GM23338 (cell line): ENCODE measurements at regions not wholly inside any gene's neighbourhood (a gene's known extent, or its start where the extent isn't known, plus 50 kb on each side); places are given as distances from the start of the nearest gene placed in this dataset.

Experiments used
- ATAC-seq: fragments of 200-7000 bp; cut with Tn5 transposase; 3 replicates; pipeline ENCODE4 v1.9.1; 2020
- DNase-seq: peaks from one replicate; pipeline ENCODE4 v3.0.0-alpha.2; 2015; ENCODE audit warnings: low spot score
- H2AFZ ChIP-seq: fragments of 200-600 bp; sonication (generic); 2 replicates; pipeline ENCODE4 v1.8.0; 2016; ENCODE audit warnings: antibody characterized with exemption, mild to moderate bottlenecking, moderate library complexity
- H3F3A ChIP-seq: fragments of 200-600 bp; sonication (generic); replicated peaks from 2 replicates; pipeline ENCODE4 v1.8.0; 2017; ENCODE audit warnings: antibody characterized with exemption, mixed run types, low read depth
- H3K27ac ChIP-seq: fragments of 200-600 bp; sonication (generic); 2 replicates; pipeline ENCODE4 v1.6.1; 2016; ENCODE audit warnings: low read depth
- H3K27me3 ChIP-seq: fragments of 200-600 bp; sonication (generic); 2 replicates; pipeline ENCODE4 v1.8.0; 2016; ENCODE audit warnings: mild to moderate bottlenecking, mixed run types, moderate library complexity; ENCODE audit not compliant: insufficient read depth
- H3K36me3 ChIP-seq: fragments of 200-600 bp; sonication (generic); 2 replicates; pipeline ENCODE4 v1.8.0; 2016; ENCODE audit warnings: mild to moderate bottlenecking; ENCODE audit not compliant: insufficient read depth
- H3K4me1 ChIP-seq: fragments of 200-600 bp; sonication (generic); 2 replicates; pipeline ENCODE4 v1.8.0; 2016; ENCODE audit warnings: mild to moderate bottlenecking, moderate library complexity; ENCODE audit not compliant: insufficient read depth
- H3K4me2 ChIP-seq: fragments of 200-600 bp; sonication (generic); 2 replicates; pipeline ENCODE4 v1.7.1; 2017; ENCODE audit warnings: mixed run types
- H3K4me3 ChIP-seq: fragments of 200-600 bp; sonication (generic); 2 replicates; pipeline ENCODE4 v1.6.1; 2016; ENCODE audit warnings: mixed run types
- H3K79me2 ChIP-seq: fragments of 200-600 bp; sonication (generic); replicated peaks from 2 replicates; pipeline ENCODE4 v1.8.0; 2017; ENCODE audit warnings: mild to moderate bottlenecking; ENCODE audit not compliant: insufficient read depth
- H3K9me2 ChIP-seq: fragments of 200-600 bp; sonication (generic); 2 replicates; pipeline ENCODE4 v1.8.0; 2017; ENCODE audit not compliant: insufficient read depth
- H4K20me1 ChIP-seq: fragments of 200-600 bp; sonication (generic); replicated peaks from 2 replicates; pipeline ENCODE4 v1.8.0; 2017; ENCODE audit warnings: mild to moderate bottlenecking; ENCODE audit not compliant: insufficient read depth
- H3K27ac Mint-ChIP-seq: 2 replicates; pipeline ENCODE4 v1.8.0; 2020; ENCODE audit warnings: inconsistent platforms, mild to moderate bottlenecking, moderate library complexity, mixed read lengths
- H3K27me3 Mint-ChIP-seq: 3 replicates; pipeline ENCODE4 v1.8.0; 2022; ENCODE audit warnings: low read depth, mild to moderate bottlenecking, moderate library complexity, mixed read lengths, inconsistent platforms; ENCODE audit not compliant: insufficient read depth, poor library complexity
- H3K36me3 Mint-ChIP-seq: 3 replicates; pipeline ENCODE4 v1.8.0; 2021; ENCODE audit warnings: low read depth, mild to moderate bottlenecking, inconsistent platforms, moderate library complexity, mixed read lengths
- H3K4me1 Mint-ChIP-seq: 3 replicates; pipeline ENCODE4 v1.8.0; 2020; ENCODE audit warnings: mild to moderate bottlenecking, inconsistent platforms, mixed read lengths
- H3K4me3 Mint-ChIP-seq: 3 replicates; pipeline ENCODE4 v1.8.0; 2021; ENCODE audit warnings: moderate library complexity, mild to moderate bottlenecking, inconsistent platforms, mixed read lengths
- H3K9me3 Mint-ChIP-seq: 3 replicates; pipeline ENCODE4 v1.8.0; 2020; ENCODE audit warnings: moderate library complexity, mild to moderate bottlenecking, inconsistent platforms, mixed read lengths
- CREB1 ChIP-seq: fragments of 250-450 bp; sonication (Bioruptor Pico); IDR thresholded peaks from 2 replicates; pipeline ENCODE4 v1.5.0; 2020; ENCODE audit warnings: low read depth, mild to moderate bottlenecking, moderate library complexity
- EZH2phosphoT487 ChIP-seq: fragments of 200-600 bp; sonication (generic); IDR thresholded peaks from one replicate; pipeline ENCODE4 v1.8.1; 2018; ENCODE audit warnings: antibody characterized with exemption; ENCODE audit not compliant: unreplicated experiment
- JUNB ChIP-seq: IDR thresholded peaks from one replicate; pipeline ENCODE4 v1.6.1; 2016; ENCODE audit warnings: antibody characterized with exemption; ENCODE audit not compliant: unreplicated experiment
- NANOG ChIP-seq: IDR thresholded peaks from 2 replicates; pipeline ENCODE4 v1.6.1; 2016; ENCODE audit warnings: antibody characterized with exemption, borderline replicate concordance
- POLR2AphosphoS5 ChIP-seq: IDR thresholded peaks from 2 replicates; pipeline ENCODE4 v1.6.1; 2016; ENCODE audit warnings: antibody characterized with exemption, low read depth
- STAT1 ChIP-seq: IDR thresholded peaks from one replicate; pipeline ENCODE4 v1.6.1; 2016; ENCODE audit warnings: antibody characterized with exemption; ENCODE audit not compliant: unreplicated experiment
- ZNF114 ChIP-seq: fragments of 250-450 bp; sonication (Bioruptor Pico); IDR thresholded peaks from 2 replicates; pipeline ENCODE4 v1.5.0; 2020; ENCODE audit warnings: mild to moderate bottlenecking, moderate library complexity
- ZNF331 ChIP-seq: fragments of 250-450 bp; sonication (Bioruptor Pico); IDR thresholded peaks from 2 replicates; pipeline ENCODE4 v1.5.0; 2020; ENCODE audit warnings: low read depth, mild to moderate bottlenecking, moderate library complexity
- TF ChIP-seq, protein P1 (sequence below): IDR thresholded peaks from 2 replicates; pipeline ENCODE4 v1.6.1; 2016; ENCODE audit warnings: antibody characterized with exemption
- TF ChIP-seq, protein P2 (sequence below), 2 experiments: fragments of 200-600 bp in 1 of 2; sonication (generic) in 1 of 2; conservative IDR thresholded peaks; 2 replicates each; pipeline versions ENCODE4 v1.5.1 to v1.6.1; 2016 to 2017; ENCODE audit warnings: antibody characterized with exemption in 2 of 2, low read depth in 2 of 2, mild to moderate bottlenecking in 2 of 2, moderate library complexity in 1 of 2
- TF ChIP-seq, protein P3 (sequence below): IDR thresholded peaks from one replicate; pipeline ENCODE4 v1.6.1; 2018; ENCODE audit warnings: antibody characterized with exemption; ENCODE audit not compliant: unreplicated experiment

DNA sequence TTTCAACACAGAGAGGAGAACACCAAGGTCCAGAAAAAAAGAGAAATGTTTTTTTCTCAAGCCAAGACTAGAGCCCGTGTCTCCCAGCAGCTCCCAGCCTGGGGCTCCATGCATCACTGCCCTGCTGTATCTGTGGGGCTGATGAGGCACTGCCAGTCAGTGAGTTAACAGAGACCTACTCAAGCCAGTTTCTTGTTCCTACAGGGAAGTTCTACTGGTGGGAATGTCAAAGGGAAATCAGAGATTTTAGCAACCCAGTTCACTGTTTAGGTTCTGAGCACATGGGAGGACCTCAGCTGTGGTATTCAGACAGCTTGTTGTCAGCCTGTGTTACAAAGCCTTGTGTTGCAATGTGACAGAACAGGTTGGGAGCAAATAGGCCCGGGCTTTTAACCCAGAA is 234.3 kb downstream of the TLE3 start:
- Mint-ChIP-seq H3K4me1 (peaks cover 2% of the 10 kb centered on the region; the same call in 1 of the 3 replicates), H3K9me3 (peaks cover 3% of the 10 kb centered on the region; the same call in 1 of the 3 replicates), H3K27ac (no peak overlapping the region), H3K4me3 (no peak overlapping the region), H3K36me3 (peaks cover 4% of the 10 kb centered on the region; the same call in 1 of the 3 replicates), H3K27me3 (peaks cover 8% of the 10 kb centered on the region)
- Histone ChIP-seq H3K9me2 (0 out of 2 replicates have a peak, but pooled peaks cover 6% of the 10 kb centered on the region), H3K4me1 (no peaks in the 10 kb centered on the region), H3F3A (no peaks in the 10 kb centered on the region), H3K27me3 (no peaks in the 10 kb centered on the region), H3K4me3 (no peak overlapping the region), H3K4me2 (no peak overlapping the region), H3K36me3 (no peaks in the 10 kb centered on the region), H3K27ac (no peak overlapping the region), H4K20me1 (no peaks in the 10 kb centered on the region), H3K79me2 (no peaks in the 10 kb centered on the region), H2AFZ (no peak overlapping the region)
- DNase-seq: no peak
- no peak for ATAC-seq
- no peak for TF ChIP-seq STAT1
- TF ChIP-seq, protein P1, sequence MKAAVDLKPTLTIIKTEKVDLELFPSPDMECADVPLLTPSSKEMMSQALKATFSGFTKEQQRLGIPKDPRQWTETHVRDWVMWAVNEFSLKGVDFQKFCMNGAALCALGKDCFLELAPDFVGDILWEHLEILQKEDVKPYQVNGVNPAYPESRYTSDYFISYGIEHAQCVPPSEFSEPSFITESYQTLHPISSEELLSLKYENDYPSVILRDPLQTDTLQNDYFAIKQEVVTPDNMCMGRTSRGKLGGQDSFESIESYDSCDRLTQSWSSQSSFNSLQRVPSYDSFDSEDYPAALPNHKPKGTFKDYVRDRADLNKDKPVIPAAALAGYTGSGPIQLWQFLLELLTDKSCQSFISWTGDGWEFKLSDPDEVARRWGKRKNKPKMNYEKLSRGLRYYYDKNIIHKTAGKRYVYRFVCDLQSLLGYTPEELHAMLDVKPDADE: no peak
- no peak for TF ChIP-seq ZNF114 (CRISPR knock-in tag)
- TF ChIP-seq, protein P2, sequence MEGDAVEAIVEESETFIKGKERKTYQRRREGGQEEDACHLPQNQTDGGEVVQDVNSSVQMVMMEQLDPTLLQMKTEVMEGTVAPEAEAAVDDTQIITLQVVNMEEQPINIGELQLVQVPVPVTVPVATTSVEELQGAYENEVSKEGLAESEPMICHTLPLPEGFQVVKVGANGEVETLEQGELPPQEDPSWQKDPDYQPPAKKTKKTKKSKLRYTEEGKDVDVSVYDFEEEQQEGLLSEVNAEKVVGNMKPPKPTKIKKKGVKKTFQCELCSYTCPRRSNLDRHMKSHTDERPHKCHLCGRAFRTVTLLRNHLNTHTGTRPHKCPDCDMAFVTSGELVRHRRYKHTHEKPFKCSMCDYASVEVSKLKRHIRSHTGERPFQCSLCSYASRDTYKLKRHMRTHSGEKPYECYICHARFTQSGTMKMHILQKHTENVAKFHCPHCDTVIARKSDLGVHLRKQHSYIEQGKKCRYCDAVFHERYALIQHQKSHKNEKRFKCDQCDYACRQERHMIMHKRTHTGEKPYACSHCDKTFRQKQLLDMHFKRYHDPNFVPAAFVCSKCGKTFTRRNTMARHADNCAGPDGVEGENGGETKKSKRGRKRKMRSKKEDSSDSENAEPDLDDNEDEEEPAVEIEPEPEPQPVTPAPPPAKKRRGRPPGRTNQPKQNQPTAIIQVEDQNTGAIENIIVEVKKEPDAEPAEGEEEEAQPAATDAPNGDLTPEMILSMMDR (conservative IDR thresholded peaks at IDR 0.05; ENCODE audit: low read depth in 2 of 2): no peak
- no peak for TF ChIP-seq CREB1 (CRISPR knock-in tag)

DNA sequence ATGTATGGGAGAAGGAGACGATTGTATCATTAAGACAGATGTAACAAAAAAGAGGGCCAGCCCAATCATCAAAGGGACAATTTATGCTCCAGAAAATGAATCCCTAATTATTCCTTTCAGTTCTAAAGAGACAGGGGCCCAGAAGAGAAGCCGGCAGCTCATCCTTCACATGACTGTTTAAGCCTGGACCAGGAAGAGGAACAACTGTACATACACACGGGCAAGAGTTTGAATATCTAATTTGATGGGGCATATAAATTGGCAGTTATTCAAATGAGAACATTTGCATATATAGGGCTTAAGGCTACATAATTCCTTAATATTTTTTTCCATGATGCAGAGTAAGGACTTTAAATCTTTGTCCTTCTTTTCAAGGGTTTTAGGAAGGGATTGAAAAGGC is 232.3 kb downstream of the TLE3 start:
- Histone ChIP-seq H3K4me2 (no peak overlapping the region), H3K27ac (no peak overlapping the region), H3K4me1 (no peaks in the 10 kb centered on the region), H4K20me1 (no peaks in the 10 kb centered on the region), H3K27me3 (no peaks in the 10 kb centered on the region), H3K9me2 (0 out of 2 replicates have a peak, but pooled peaks cover 6% of the 10 kb centered on the region), H2AFZ (no peak overlapping the region), H3K36me3 (no peaks in the 10 kb centered on the region), H3K79me2 (no peaks in the 10 kb centered on the region), H3K4me3 (no peak overlapping the region), H3F3A (no peaks in the 10 kb centered on the region)
- H3K4me3 Mint-ChIP-seq: no peak overlapping the region
- H3K36me3 Mint-ChIP-seq: peaks cover 4% of the 10 kb centered on the region; the same call in 1 of the 3 replicates
- no peak overlapping the region for H3K27ac Mint-ChIP-seq
- peaks cover 8% of the 10 kb centered on the region for H3K27me3 Mint-ChIP-seq
- H3K9me3 Mint-ChIP-seq: peaks cover 3% of the 10 kb centered on the region; the same call in 1 of the 3 replicates
- DNase-seq: no peak
- peaks cover 2% of the 10 kb centered on the region; the same call in 2 of the 3 replicates for H3K4me1 Mint-ChIP-seq
- ATAC-seq: no peak
- TF ChIP-seq ZNF114 (CRISPR knock-in tag): no peak
- no peak for TF ChIP-seq POLR2AphosphoS5
- TF ChIP-seq JUNB: no peak
- TF ChIP-seq STAT1: no peak
- no peak for TF ChIP-seq CREB1 (CRISPR knock-in tag)
- no peak for TF ChIP-seq ZNF331 (CRISPR knock-in tag)
- TF ChIP-seq, protein P3, sequence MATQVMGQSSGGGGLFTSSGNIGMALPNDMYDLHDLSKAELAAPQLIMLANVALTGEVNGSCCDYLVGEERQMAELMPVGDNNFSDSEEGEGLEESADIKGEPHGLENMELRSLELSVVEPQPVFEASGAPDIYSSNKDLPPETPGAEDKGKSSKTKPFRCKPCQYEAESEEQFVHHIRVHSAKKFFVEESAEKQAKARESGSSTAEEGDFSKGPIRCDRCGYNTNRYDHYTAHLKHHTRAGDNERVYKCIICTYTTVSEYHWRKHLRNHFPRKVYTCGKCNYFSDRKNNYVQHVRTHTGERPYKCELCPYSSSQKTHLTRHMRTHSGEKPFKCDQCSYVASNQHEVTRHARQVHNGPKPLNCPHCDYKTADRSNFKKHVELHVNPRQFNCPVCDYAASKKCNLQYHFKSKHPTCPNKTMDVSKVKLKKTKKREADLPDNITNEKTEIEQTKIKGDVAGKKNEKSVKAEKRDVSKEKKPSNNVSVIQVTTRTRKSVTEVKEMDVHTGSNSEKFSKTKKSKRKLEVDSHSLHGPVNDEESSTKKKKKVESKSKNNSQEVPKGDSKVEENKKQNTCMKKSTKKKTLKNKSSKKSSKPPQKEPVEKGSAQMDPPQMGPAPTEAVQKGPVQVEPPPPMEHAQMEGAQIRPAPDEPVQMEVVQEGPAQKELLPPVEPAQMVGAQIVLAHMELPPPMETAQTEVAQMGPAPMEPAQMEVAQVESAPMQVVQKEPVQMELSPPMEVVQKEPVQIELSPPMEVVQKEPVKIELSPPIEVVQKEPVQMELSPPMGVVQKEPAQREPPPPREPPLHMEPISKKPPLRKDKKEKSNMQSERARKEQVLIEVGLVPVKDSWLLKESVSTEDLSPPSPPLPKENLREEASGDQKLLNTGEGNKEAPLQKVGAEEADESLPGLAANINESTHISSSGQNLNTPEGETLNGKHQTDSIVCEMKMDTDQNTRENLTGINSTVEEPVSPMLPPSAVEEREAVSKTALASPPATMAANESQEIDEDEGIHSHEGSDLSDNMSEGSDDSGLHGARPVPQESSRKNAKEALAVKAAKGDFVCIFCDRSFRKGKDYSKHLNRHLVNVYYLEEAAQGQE: no peak
- TF ChIP-seq EZH2phosphoT487: no peak
- no peak for TF ChIP-seq NANOG
